Neural cell (in vitro differentiated cells): ENCODE measurements at regions not wholly inside any gene's neighbourhood (a gene's known extent, or its start where the extent isn't known, plus 50 kb on each side); places are given as distances from the start of the nearest gene placed in this dataset.

ENCODE experiments used
- H2AFZ ChIP-seq: fragments of 200-600, 300-800 bp; sonication (generic), shearing (Covaris generic); 2 replicates; pipeline ENCODE4 v1.6.0; 2014; ENCODE audit warnings: low read depth, mild to moderate bottlenecking, antibody characterized with exemption, low read length, moderate library complexity
- H3F3A ChIP-seq: fragments of 200-600 bp; shearing (Covaris generic); 2 replicates; pipeline ENCODE4 v1.6.1; 2016; ENCODE audit warnings: mild to moderate bottlenecking, moderate library complexity, mixed read lengths, antibody characterized with exemption, low read length; ENCODE audit not compliant: insufficient read depth, poor library complexity, severe bottlenecking
- H3K27ac ChIP-seq: fragments of 200-600, 300-800 bp; sonication (generic), shearing (Covaris generic); 2 replicates; pipeline ENCODE4 v1.5.1; 2014; ENCODE audit warnings: mild to moderate bottlenecking, low read length, moderate library complexity
- H3K27me3 ChIP-seq: fragments of 300-800, 200-600 bp; sonication (generic), shearing (Covaris generic); 2 replicates; pipeline ENCODE4 v1.6.0; 2014; ENCODE audit warnings: mild to moderate bottlenecking, low read depth, low read length, moderate library complexity; ENCODE audit not compliant: insufficient read depth
- H3K36me3 ChIP-seq: fragments of 300-800, 200-600 bp; sonication (generic), shearing (Covaris generic); 2 replicates; pipeline ENCODE4 v1.5.1; 2014; ENCODE audit warnings: mild to moderate bottlenecking, antibody characterized with exemption, low read length, moderate library complexity; ENCODE audit not compliant: insufficient read depth
- H3K4me2 ChIP-seq: fragments of 300-800, 200-600 bp; sonication (generic), shearing (Covaris generic); 2 replicates; pipeline ENCODE4 v1.6.0; 2014; ENCODE audit warnings: mild to moderate bottlenecking, low read length
- H3K4me3 ChIP-seq: fragments of 300-800, 200-600 bp; sonication (generic), shearing (Covaris generic); 2 replicates; pipeline ENCODE4 v1.5.1; 2014; ENCODE audit warnings: mild to moderate bottlenecking, low read length, moderate library complexity
- H3K79me2 ChIP-seq: fragments of 200-600 bp; shearing (Covaris generic); replicated peaks from 2 replicates; pipeline ENCODE4 v1.6.0; 2014; ENCODE audit warnings: mild to moderate bottlenecking, low read length, moderate library complexity; ENCODE audit not compliant: insufficient read depth
- H3K9ac ChIP-seq: fragments of 300-800, 200-600 bp; sonication (generic), shearing (Covaris generic); 2 replicates; pipeline ENCODE4 v1.6.1; 2016; ENCODE audit warnings: mild to moderate bottlenecking, low read length, mixed read lengths
- H3K9me2 ChIP-seq: fragments of 200-600 bp; shearing (Covaris generic); 2 replicates; pipeline ENCODE4 v1.6.1; 2016; ENCODE audit warnings: mild to moderate bottlenecking, low read length, mixed read lengths; ENCODE audit not compliant: insufficient read depth
- H3K9me3 ChIP-seq: fragments of 200-600, 300-800 bp; sonication (generic), shearing (Covaris generic); 2 replicates; pipeline ENCODE4 v1.6.1; 2016; ENCODE audit warnings: mild to moderate bottlenecking, mixed run types, low read length, moderate library complexity, mixed read lengths
- H4K20me1 ChIP-seq: fragments of 200-600 bp; shearing (Covaris generic); 2 replicates; pipeline ENCODE4 v1.6.1; 2016; ENCODE audit warnings: mild to moderate bottlenecking, mixed run types; ENCODE audit not compliant: insufficient read depth
- EP300 ChIP-seq: fragments of 450-650 bp; conservative IDR thresholded peaks from 2 replicates; pipeline ENCODE4 v1.6.1; 2014; ENCODE audit warnings: antibody characterized with exemption, mild to moderate bottlenecking, moderate library complexity; ENCODE audit not compliant: poor library complexity, severe bottlenecking
- EZH2 ChIP-seq: fragments of 200-600, 300-800 bp; shearing (Covaris generic), sonication (generic); IDR thresholded peaks from 2 replicates; pipeline ENCODE4 v1.6.1; 2014; ENCODE audit warnings: antibody characterized with exemption, low read length, borderline replicate concordance, mild to moderate bottlenecking; ENCODE audit not compliant: insufficient read depth, poor library complexity, severe bottlenecking
- MXI1 ChIP-seq: fragments of 450-650 bp; conservative IDR thresholded peaks from 2 replicates; pipeline ENCODE4 v1.6.1; 2014; ENCODE audit warnings: antibody characterized with exemption, mild to moderate bottlenecking; ENCODE audit not compliant: poor library complexity, severe bottlenecking
- POLR2AphosphoS5 ChIP-seq: IDR thresholded peaks from 2 replicates; pipeline ENCODE4 v1.6.1; 2012
- RAD21 ChIP-seq: fragments of 450-650 bp; conservative IDR thresholded peaks from 2 replicates; pipeline ENCODE4 v1.6.1; 2014; ENCODE audit warnings: antibody characterized with exemption, mild to moderate bottlenecking, moderate library complexity
- SMC3 ChIP-seq: fragments of 450-650 bp; conservative IDR thresholded peaks from 2 replicates; pipeline ENCODE4 v1.6.1; 2014; ENCODE audit warnings: antibody characterized with exemption, mild to moderate bottlenecking, moderate library complexity; ENCODE audit not compliant: poor library complexity
- TAF1 ChIP-seq: IDR thresholded peaks from 2 replicates; pipeline ENCODE4 v1.6.1; 2012; ENCODE audit warnings: low read depth
- TF ChIP-seq, protein P1 (sequence below): fragments of 450-650 bp; IDR thresholded peaks from 2 replicates; pipeline ENCODE4 v1.5.1; 2014; ENCODE audit warnings: antibody characterized with exemption, mild to moderate bottlenecking, moderate library complexity; ENCODE audit not compliant: poor library complexity, severe bottlenecking
- TF ChIP-seq, protein P2 (sequence below): IDR thresholded peaks from 2 replicates; pipeline ENCODE4 v1.6.1; 2012; ENCODE audit warnings: borderline replicate concordance

DNA sequence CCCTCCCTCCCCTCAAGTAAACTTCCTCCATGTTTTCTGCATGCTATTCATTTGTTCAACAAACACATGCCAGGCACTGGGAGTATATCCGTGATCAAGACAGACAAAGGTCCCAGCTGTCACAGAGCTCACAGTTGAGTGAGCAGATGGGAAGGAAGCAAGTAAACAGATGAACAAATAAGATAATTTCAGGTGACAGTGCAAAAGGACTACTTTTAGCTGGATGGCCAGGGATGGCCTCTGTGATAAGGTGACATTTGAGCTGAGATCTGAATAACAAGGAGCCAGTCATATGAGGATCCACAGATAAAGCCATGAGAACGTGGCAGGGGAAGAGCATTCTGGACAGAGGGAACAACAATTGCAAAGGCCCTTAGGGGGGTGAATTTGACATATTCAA is 121.7 kb upstream of the RAD23B start:
- no peak overlapping the region for H2AFZ ChIP-seq
- no peaks in the 10 kb centered on the region for H3K9me3 ChIP-seq

DNA sequence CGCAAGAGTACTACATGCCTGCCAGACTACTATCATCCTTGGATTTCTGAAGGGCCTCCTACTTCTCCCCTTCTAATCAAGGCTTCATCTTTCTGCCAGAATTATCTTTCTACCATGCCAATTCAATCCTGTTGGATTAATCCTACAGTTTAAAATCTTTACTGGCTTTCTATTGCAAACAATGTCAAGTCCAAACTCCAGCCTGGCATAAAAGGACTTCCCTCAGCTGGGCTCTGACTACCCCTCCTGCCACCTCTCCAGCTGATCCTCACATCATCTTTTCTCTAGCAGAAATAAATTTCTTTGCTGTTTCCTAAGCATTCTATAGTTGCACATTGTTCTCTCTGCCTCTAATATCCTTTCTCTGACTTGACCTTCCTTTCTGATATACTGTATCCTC is 119.7 kb upstream of the RAD23B start:
- Histone ChIP-seq H3K4me2 (no peak overlapping the region), H3K9me2 (no peaks in the 10 kb centered on the region), H3K9ac (no peak overlapping the region), H3F3A (no peaks in the 10 kb centered on the region), H3K9me3 (no peaks in the 10 kb centered on the region), H3K27me3 (no peaks in the 10 kb centered on the region), H3K27ac (no peak overlapping the region), H2AFZ (no peak overlapping the region), H3K79me2 (no peaks in the 10 kb centered on the region), H3K36me3 (no peaks in the 10 kb centered on the region), H4K20me1 (no peaks in the 10 kb centered on the region), H3K4me3 (no peak overlapping the region)
- TF ChIP-seq RAD21 = no peak
- no peak for TF ChIP-seq POLR2AphosphoS5
- no peak for TF ChIP-seq MXI1
- TF ChIP-seq TAF1 = no peak
- no peak for TF ChIP-seq EP300
- no peak for TF ChIP-seq SMC3
- TF ChIP-seq EZH2 = no peak
- TF ChIP-seq, protein P1, sequence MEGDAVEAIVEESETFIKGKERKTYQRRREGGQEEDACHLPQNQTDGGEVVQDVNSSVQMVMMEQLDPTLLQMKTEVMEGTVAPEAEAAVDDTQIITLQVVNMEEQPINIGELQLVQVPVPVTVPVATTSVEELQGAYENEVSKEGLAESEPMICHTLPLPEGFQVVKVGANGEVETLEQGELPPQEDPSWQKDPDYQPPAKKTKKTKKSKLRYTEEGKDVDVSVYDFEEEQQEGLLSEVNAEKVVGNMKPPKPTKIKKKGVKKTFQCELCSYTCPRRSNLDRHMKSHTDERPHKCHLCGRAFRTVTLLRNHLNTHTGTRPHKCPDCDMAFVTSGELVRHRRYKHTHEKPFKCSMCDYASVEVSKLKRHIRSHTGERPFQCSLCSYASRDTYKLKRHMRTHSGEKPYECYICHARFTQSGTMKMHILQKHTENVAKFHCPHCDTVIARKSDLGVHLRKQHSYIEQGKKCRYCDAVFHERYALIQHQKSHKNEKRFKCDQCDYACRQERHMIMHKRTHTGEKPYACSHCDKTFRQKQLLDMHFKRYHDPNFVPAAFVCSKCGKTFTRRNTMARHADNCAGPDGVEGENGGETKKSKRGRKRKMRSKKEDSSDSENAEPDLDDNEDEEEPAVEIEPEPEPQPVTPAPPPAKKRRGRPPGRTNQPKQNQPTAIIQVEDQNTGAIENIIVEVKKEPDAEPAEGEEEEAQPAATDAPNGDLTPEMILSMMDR = no peak
- TF ChIP-seq, protein P2, sequence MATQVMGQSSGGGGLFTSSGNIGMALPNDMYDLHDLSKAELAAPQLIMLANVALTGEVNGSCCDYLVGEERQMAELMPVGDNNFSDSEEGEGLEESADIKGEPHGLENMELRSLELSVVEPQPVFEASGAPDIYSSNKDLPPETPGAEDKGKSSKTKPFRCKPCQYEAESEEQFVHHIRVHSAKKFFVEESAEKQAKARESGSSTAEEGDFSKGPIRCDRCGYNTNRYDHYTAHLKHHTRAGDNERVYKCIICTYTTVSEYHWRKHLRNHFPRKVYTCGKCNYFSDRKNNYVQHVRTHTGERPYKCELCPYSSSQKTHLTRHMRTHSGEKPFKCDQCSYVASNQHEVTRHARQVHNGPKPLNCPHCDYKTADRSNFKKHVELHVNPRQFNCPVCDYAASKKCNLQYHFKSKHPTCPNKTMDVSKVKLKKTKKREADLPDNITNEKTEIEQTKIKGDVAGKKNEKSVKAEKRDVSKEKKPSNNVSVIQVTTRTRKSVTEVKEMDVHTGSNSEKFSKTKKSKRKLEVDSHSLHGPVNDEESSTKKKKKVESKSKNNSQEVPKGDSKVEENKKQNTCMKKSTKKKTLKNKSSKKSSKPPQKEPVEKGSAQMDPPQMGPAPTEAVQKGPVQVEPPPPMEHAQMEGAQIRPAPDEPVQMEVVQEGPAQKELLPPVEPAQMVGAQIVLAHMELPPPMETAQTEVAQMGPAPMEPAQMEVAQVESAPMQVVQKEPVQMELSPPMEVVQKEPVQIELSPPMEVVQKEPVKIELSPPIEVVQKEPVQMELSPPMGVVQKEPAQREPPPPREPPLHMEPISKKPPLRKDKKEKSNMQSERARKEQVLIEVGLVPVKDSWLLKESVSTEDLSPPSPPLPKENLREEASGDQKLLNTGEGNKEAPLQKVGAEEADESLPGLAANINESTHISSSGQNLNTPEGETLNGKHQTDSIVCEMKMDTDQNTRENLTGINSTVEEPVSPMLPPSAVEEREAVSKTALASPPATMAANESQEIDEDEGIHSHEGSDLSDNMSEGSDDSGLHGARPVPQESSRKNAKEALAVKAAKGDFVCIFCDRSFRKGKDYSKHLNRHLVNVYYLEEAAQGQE = no peak

More for the DNA sequence above, 121.7 kb upstream of the RAD23B start:
- Histone ChIP-seq H4K20me1 (no peaks in the 10 kb centered on the region), H3K4me3 (no peak overlapping the region), H3K9me2 (no peaks in the 10 kb centered on the region), H3K27ac (no peak overlapping the region), H3K79me2 (no peaks in the 10 kb centered on the region), H3K27me3 (no peaks in the 10 kb centered on the region), H3K36me3 (no peaks in the 10 kb centered on the region), H3F3A (no peaks in the 10 kb centered on the region), H3K4me2 (no peak overlapping the region), H3K9ac (no peak overlapping the region)
- no peak for TF ChIP-seq MXI1
- TF ChIP-seq POLR2AphosphoS5 = no peak
- no peak for TF ChIP-seq RAD21
- TF ChIP-seq EP300 = no peak
- TF ChIP-seq, protein P1 = no peak
- no peak for TF ChIP-seq EZH2
- TF ChIP-seq, protein P2 = no peak
- TF ChIP-seq SMC3 = no peak
- TF ChIP-seq TAF1 = no peak
